ENCODE measurements at regions not wholly inside any gene's neighbourhood (a gene's known extent, or its start where the extent isn't known, plus 50 kb on each side); places are given as distances from the start of the nearest gene placed in this dataset.

DNA sequence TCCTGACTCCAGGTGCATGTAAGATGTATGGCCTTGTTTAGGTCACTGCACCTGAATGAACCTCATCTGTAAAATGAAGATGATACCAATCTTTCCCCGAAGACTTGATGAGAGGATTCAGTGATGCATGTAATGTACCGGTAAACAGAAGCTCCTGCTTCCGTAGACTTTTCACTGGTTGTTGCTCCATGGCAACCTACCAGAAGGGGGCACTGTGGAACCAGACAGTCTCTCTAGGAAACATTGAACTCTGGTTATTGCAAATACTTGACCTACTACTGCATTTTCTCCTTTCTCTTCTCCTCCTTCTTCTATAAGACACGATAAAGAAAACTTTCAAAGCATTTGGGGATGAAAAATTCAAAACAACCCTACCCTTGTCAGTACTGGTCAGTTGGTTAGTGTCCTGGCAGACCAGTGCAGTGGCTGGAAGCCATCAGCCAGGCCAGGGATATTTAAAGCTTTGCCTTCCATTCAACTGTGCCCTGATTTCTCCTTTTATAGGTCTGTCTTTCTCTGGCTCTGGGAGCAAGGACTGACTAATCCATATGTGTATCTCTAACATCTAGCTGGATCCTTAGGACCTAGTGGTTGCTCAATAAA, 667.4 kb upstream of the SALL1 start:
- no peak for TF ChIP-seq POLR2AphosphoS5 (IDR thresholded peaks at IDR 0.05; ENCODE audit: low read depth, low read length)
- TF ChIP-seq POLR2A (IDR thresholded peaks at IDR 0.05; ENCODE audit: low read depth, low read length), result no peak

All from GM12892 (cell line).